HG03280 (cell line): ENCODE measurements at regions not wholly inside any gene's neighbourhood (a gene's known extent, or its start where the extent isn't known, plus 50 kb on each side); places are given as distances from the start of the nearest gene placed in this dataset.

ENCODE experiments used
- ATAC-seq: cut with Tn5 transposase; IDR thresholded peaks from one replicate; pipeline ENCODE4 v1.9.1; 2021; ENCODE audit warnings: mild to moderate bottlenecking, moderate library complexity; ENCODE audit not compliant: unreplicated experiment

- ATAC-seq = no peak
Measured at GRCh38 chr6:151753581-151753980, 53.9 kb upstream of the ESR1 start.

GRCh38 chr6:151757506-151757955 lies 50.0 kb upstream of the ESR1 start:
- ATAC-seq = peak; percentile 98
